WI38 (cell line): ENCODE measurements at regions not wholly inside any gene's neighbourhood (a gene's known extent, or its start where the extent isn't known, plus 50 kb on each side); places are given as distances from the start of the nearest gene placed in this dataset.

Source experiments
- H3K4me3 ChIP-seq: 2 replicates; pipeline ENCODE4 v1.5.1; 2011; ENCODE audit warnings: low read depth, mild to moderate bottlenecking, control low read depth, low read length
- CTCF ChIP-seq: IDR thresholded peaks from 2 replicates; pipeline ENCODE4 v1.5.1; 2012; ENCODE audit warnings: low read depth, mild to moderate bottlenecking, control low read depth, low read length

- no peak overlapping the region for H3K4me3 ChIP-seq
- no peak for TF ChIP-seq CTCF
Measured at GRCh38 chr7:372932-373791, 83.2 kb downstream of the FOXL3 start.

DNA sequence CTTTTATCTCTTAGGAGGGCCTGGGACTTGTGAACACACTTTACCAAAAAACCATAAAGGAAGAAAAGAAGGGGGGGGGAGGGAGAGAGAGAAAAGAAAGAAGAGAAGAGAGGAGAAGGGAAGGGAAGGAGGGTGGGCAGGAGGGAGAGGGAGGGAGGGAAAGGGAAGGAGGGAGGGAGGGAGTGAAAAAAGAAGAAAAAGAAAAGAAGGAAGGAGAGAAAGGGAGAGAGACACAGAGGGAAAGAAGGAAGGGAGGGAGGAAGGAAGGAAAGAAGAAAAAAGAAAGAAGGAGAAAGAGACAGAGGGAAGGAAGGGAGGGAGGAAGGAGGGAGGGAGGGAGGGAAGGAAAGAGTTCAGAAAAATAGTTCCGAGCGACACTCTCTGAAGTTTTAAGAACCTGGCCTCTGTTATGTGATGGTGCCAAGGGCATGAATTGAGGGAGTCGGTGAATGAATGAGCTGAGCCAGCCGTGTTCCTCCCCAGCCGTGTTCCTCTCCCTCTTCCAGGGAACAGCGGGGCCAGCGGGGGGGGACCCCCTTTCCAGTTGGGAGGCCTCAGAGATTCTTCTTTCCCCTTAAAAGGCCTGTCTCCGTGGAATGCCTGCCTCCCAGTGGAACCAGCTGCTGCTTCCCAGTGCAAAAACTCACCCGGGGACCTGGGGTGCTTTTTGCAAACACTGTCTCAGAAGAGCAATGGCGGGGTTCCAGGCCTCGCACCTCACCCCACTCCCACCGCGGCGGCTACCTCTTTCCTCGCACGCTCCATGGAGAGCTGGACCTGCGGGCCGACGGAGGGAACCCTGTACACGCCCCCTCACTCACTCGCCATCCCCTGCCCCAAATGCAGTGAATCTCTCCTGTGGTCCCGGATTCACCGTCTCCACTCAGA, 84.1 kb downstream of the FOXL3 start:
- TF ChIP-seq CTCF: no peak
- no peak overlapping the region for H3K4me3 ChIP-seq

DNA sequence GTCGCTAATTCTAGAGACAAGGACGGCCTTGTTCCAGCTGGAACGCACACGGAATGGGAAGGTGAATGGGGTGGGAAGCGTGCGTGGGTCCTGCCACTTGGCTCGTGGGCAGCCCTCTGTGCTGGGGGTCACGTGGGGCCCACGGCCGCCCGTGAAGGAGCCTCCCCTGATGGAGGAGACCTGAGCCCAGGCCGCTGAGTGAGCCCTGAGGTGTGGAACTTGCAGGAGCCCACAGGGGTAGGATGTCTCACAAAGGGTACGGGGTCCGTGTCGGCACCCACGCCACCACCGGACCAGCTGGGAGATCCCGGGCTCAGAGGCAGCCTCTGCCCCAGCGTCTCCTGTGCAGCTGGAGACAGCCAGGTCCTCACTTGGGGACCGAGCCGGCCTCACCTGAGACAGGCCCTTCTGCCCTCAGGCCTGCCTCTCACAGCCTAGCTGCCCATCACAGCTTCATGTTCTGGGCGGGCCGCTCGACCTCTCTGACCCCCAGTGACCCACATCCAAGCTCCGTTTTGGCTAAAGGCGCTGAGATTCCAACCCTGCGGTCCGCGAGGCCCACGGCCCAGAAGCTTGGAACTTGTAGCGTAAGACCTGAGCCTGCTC, 84.8 kb downstream of the FOXL3 start:
- TF ChIP-seq CTCF: no peak
- H3K4me3 ChIP-seq: no peak overlapping the region

- TF ChIP-seq CTCF: no peak
- no peak overlapping the region for H3K4me3 ChIP-seq
Measured at GRCh38 chr7:375321-375831, 85.4 kb downstream of the FOXL3 start.

DNA sequence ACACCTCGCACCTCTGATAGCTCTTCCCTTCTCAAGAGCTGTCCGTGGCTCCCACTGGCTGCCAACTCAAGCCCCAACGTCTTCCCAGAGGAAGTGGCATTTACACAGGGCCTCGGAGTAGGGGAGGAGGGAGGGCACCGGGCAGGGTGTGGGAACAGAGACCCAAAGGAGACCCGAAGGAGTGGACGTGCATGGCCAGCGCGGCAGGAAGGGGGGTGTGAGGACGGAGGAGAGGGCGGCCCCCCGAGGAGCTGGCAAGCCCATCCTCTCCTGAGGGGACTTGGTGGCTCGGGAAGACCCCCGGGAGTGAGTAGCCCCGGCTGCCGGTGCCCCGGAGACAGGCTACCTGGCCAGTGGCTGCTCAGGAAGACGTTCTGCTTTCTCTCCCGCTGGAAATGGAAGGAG, 85.9 kb downstream of the FOXL3 start:
- TF ChIP-seq CTCF: no peak
- no peak overlapping the region for H3K4me3 ChIP-seq

GRCh38 chr7:376306-377079, 86.5 kb downstream of the FOXL3 start:
- no peak for TF ChIP-seq CTCF
- no peak overlapping the region for H3K4me3 ChIP-seq
